Uterus (tissue), 2 donors: ENCODE measurements at regions not wholly inside any gene's neighbourhood (a gene's known extent, or its start where the extent isn't known, plus 50 kb on each side); places are given as distances from the start of the nearest gene placed in this dataset.

Experiments used
- POLR2A ChIP-seq, 2 donors: fragments of 450-650 bp; IDR thresholded peaks; one replicate each; pipeline ENCODE4 v1.6.1; 2016; ENCODE audit warnings: antibody characterized with exemption in 2 of 2, mild to moderate bottlenecking in 1 of 2, moderate library complexity in 1 of 2
- TF ChIP-seq, protein P1 (sequence below), 4 experiments: fragments of 200-600 bp in 2 of 4; fragments of 450-650 bp in 2 of 4; sonication (generic) in 2 of 4; IDR thresholded peaks; one replicate each; pipeline ENCODE4 v1.5.1; 2016 to 2019; ENCODE audit warnings: antibody characterized with exemption in 4 of 4, mild to moderate bottlenecking in 2 of 4, moderate library complexity in 1 of 4

DNA sequence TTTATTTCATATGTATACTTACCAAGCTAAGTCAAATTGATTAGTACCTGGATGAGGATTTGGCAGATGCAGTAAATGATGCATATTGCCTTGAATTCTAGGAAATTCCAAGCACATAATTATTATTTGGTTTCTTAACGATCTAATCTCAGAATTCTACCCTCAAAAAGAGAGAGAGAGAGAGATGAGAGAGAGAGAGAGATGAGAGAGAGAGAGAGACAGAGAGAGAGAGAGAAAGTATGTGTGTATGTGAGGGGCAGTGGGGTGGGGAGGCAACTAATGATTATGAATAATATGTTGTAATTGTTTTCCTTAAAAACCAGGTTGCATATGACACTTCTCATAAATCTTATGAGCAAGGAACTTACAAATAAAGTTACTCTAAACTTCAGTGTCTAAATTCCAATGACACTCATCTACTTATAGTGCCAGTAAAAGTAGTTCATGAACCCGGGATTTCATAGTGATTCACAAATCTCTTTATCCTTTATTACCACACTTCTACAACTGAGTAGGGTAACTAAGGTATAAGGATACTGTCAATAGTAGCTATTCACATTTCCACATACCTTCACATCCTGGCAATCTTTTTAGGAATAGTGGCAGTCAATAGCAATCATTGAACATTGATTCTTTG lies 60.5 kb upstream of the EDIL3 start:
- TF ChIP-seq, protein P1, sequence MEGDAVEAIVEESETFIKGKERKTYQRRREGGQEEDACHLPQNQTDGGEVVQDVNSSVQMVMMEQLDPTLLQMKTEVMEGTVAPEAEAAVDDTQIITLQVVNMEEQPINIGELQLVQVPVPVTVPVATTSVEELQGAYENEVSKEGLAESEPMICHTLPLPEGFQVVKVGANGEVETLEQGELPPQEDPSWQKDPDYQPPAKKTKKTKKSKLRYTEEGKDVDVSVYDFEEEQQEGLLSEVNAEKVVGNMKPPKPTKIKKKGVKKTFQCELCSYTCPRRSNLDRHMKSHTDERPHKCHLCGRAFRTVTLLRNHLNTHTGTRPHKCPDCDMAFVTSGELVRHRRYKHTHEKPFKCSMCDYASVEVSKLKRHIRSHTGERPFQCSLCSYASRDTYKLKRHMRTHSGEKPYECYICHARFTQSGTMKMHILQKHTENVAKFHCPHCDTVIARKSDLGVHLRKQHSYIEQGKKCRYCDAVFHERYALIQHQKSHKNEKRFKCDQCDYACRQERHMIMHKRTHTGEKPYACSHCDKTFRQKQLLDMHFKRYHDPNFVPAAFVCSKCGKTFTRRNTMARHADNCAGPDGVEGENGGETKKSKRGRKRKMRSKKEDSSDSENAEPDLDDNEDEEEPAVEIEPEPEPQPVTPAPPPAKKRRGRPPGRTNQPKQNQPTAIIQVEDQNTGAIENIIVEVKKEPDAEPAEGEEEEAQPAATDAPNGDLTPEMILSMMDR (IDR thresholded peaks at IDR 0.05): no peak
- no peak for TF ChIP-seq POLR2A (IDR thresholded peaks at IDR 0.05)
